Fibroblast of villous mesenchyme (primary cell): ENCODE measurements at regions not wholly inside any gene's neighbourhood (a gene's known extent, or its start where the extent isn't known, plus 50 kb on each side); places are given as distances from the start of the nearest gene placed in this dataset.

ENCODE experiments used
- DNase-seq: peaks from one replicate; pipeline ENCODE4 v3.0.0-alpha.2; 2010; ENCODE audit warnings: low read depth
- H3K4me3 ChIP-seq: 2 replicates; pipeline ENCODE4 v1.5.1; 2011; ENCODE audit warnings: low read depth, mild to moderate bottlenecking, low read length
- CTCF ChIP-seq: IDR thresholded peaks from 2 replicates; pipeline ENCODE4 v1.5.1; 2012; ENCODE audit warnings: low read depth, mild to moderate bottlenecking, low read length; ENCODE audit not compliant: insufficient read depth

- no peak overlapping the region for H3K4me3 ChIP-seq
- DNase-seq, result no peak
- TF ChIP-seq CTCF, result no peak
These were observed 593.8 kb downstream of the SPRY1 start for GRCh38 chr4:123990310-123990870.

- DNase-seq, result no peak
- H3K4me3 ChIP-seq, result no peak overlapping the region
- TF ChIP-seq CTCF, result peak; percentile 21
These were observed 598.3 kb downstream of the SPRY1 start for GRCh38 chr4:123994917-123995316.

- H3K4me3 ChIP-seq, result no peak overlapping the region
- DNase-seq, result peak; percentile 56
- TF ChIP-seq CTCF, result no peak
These were observed 599.3 kb downstream of the SPRY1 start for GRCh38 chr4:123995936-123996335.

GRCh38 chr4:123996718-123997510, 600.3 kb downstream of the SPRY1 start:
- DNase-seq, result no peak
- no peak overlapping the region for H3K4me3 ChIP-seq
- no peak for TF ChIP-seq CTCF

GRCh38 chr4:123997776-123998449, 601.3 kb downstream of the SPRY1 start:
- no peak for TF ChIP-seq CTCF
- no peak for DNase-seq
- no peak overlapping the region for H3K4me3 ChIP-seq

GRCh38 chr4:124000233-124000632, 603.6 kb downstream of the SPRY1 start:
- DNase-seq, result no peak
- TF ChIP-seq CTCF, result no peak

More at GRCh38 chr4:124000233-124000632, 603.6 kb downstream of the SPRY1 start:
- no peak overlapping the region for H3K4me3 ChIP-seq
